Vagina (tissue), 2 donors: ENCODE measurements at regions not wholly inside any gene's neighbourhood (a gene's known extent, or its start where the extent isn't known, plus 50 kb on each side); places are given as distances from the start of the nearest gene placed in this dataset.

Experiments used
- DNase-seq, 2 donors: peaks; one replicate each; pipeline ENCODE4 v3.0.0-alpha.2; 2017; ENCODE audit errors: extremely low spot score in 2 of 2
- H3K27ac ChIP-seq: fragments of 200-600 bp; sonication (generic); one replicate; pipeline ENCODE4 v1.5.1; 2019
- H3K27me3 ChIP-seq: fragments of 200-600 bp; sonication (generic); one replicate; pipeline ENCODE4 v1.5.1; 2019
- H3K36me3 ChIP-seq, 2 donors: fragments of 200-600 bp; sonication (generic); one replicate each; pipeline ENCODE4 v1.5.1; 2017 to 2019
- H3K4me1 ChIP-seq: fragments of 200-600 bp; sonication (generic); one replicate; pipeline ENCODE4 v1.5.1; 2019
- H3K4me3 ChIP-seq, 2 donors: fragments of 200-600 bp; sonication (generic); 1 replicate in 1 of 2; 2 replicates in 1 of 2; pipeline ENCODE4 v1.5.1; 2016 to 2019
- H3K9me3 ChIP-seq: fragments of 200-600 bp; sonication (generic); one replicate; pipeline ENCODE4 v1.5.1; 2019
- CTCF ChIP-seq, 3 experiments: fragments of 450-650 bp in 2 of 3; fragments of 200-600 bp in 1 of 3; sonication (generic) in 1 of 3; IDR thresholded peaks; one replicate each; pipeline ENCODE4 v1.5.1; 2017 to 2019; ENCODE audit warnings: antibody characterized with exemption in 3 of 3, mild to moderate bottlenecking in 2 of 3, moderate library complexity in 2 of 3
- POLR2A ChIP-seq, 2 donors: fragments of 450-650 bp; IDR thresholded peaks; one replicate each; pipeline ENCODE4 v1.6.1; 2017; ENCODE audit warnings: antibody characterized with exemption in 2 of 2, mild to moderate bottlenecking in 2 of 2, moderate library complexity in 2 of 2
- POLR2AphosphoS5 ChIP-seq, 2 donors: sonication (generic); formaldehyde crosslinking; IDR thresholded peaks; one replicate each; pipeline ENCODE4 v1.9.0; 2017; ENCODE audit warnings: antibody characterized with exemption in 2 of 2, mild to moderate bottlenecking in 2 of 2, low read depth in 1 of 2; ENCODE audit not compliant: insufficient read depth in 1 of 2
- intact Hi-C: fragments of 100-400 bp; cut with DNase I; formaldehyde crosslinking; loops from one replicate; pipeline ENCODE4 v1.15.1; 2023

- no peaks in the 10 kb centered on the region for H3K36me3 ChIP-seq
- intact Hi-C loops: no loop called here
- no peak for DNase-seq
- no peak overlapping the region for H3K4me3 ChIP-seq
- TF ChIP-seq POLR2AphosphoS5 (IDR thresholded peaks at IDR 0.05; ENCODE audit: insufficient read depth in 1 of 2, low read depth in 1 of 2): no peak
- TF ChIP-seq POLR2A (IDR thresholded peaks at IDR 0.05): no peak
- TF ChIP-seq CTCF (IDR thresholded peaks at IDR 0.05): no peak
- H3K27me3 ChIP-seq: no peaks in the 10 kb centered on the region
- H3K9me3 ChIP-seq: no peaks in the 10 kb centered on the region
- peaks cover 16% of the 10 kb centered on the region for H3K4me1 ChIP-seq
- H3K27ac ChIP-seq: peak overlapping the region; percentile 46
Observed at GRCh38 chr6:11370191-11371018, 137.9 kb upstream of the NEDD9 start.

GRCh38 chr6:11368760-11369159 is 136.3 kb upstream of the NEDD9 start:
- Histone ChIP-seq H3K27me3 (no peaks in the 10 kb centered on the region), H3K27ac (no peak overlapping the region)

GRCh38 chr6:11368264-11368663 is 135.8 kb upstream of the NEDD9 start:
- no peaks in the 10 kb centered on the region for H3K36me3 ChIP-seq
- H3K4me3 ChIP-seq: no peak overlapping the region
- H3K27me3 ChIP-seq: no peaks in the 10 kb centered on the region
- peaks cover 26% of the 10 kb centered on the region for H3K4me1 ChIP-seq
- TF ChIP-seq CTCF (IDR thresholded peaks at IDR 0.05): no peak
- intact Hi-C loops: loop anchor here (10.0 kb wide), 1 partner anchor 133 kb away; the partner anchor contains the start of gene NEDD9
- DNase-seq: no peak
- no peaks in the 10 kb centered on the region for H3K9me3 ChIP-seq
- no peak overlapping the region for H3K27ac ChIP-seq

More at GRCh38 chr6:11368760-11369159, 136.3 kb upstream of the NEDD9 start:
- TF ChIP-seq POLR2A (IDR thresholded peaks at IDR 0.05) (no peak), CTCF (IDR thresholded peaks at IDR 0.05) (no peak), POLR2AphosphoS5 (IDR thresholded peaks at IDR 0.05; ENCODE audit: insufficient read depth in 1 of 2, low read depth in 1 of 2) (no peak)
- intact Hi-C loops: loop anchor here (10.0 kb wide), 1 partner anchor 134 kb away; the partner anchor contains the start of gene NEDD9
- no peaks in the 10 kb centered on the region for H3K36me3 ChIP-seq
- no peaks in the 10 kb centered on the region for H3K9me3 ChIP-seq
- DNase-seq: no peak
- peaks cover 26% of the 10 kb centered on the region for H3K4me1 ChIP-seq
- H3K4me3 ChIP-seq: no peak overlapping the region

GRCh38 chr6:11367638-11368199 is 135.3 kb upstream of the NEDD9 start:
- Histone ChIP-seq H3K27ac (no peak overlapping the region), H3K27me3 (no peaks in the 10 kb centered on the region), H3K4me3 (no peak overlapping the region), H3K9me3 (no peaks in the 10 kb centered on the region), H3K36me3 (no peaks in the 10 kb centered on the region), H3K4me1 (peaks cover 26% of the 10 kb centered on the region)
- DNase-seq: no peak
- TF ChIP-seq CTCF (IDR thresholded peaks at IDR 0.05) (no peak), POLR2A (IDR thresholded peaks at IDR 0.05) (no peak), POLR2AphosphoS5 (IDR thresholded peaks at IDR 0.05; ENCODE audit: insufficient read depth in 1 of 2, low read depth in 1 of 2) (no peak)
- intact Hi-C loops: loop anchor here (10.0 kb wide), 1 partner anchor 133 kb away; the partner anchor contains the start of gene NEDD9
